Trophoblast cell (in vitro differentiated cells and primary cell): ENCODE measurements at regions not wholly inside any gene's neighbourhood (a gene's known extent, or its start where the extent isn't known, plus 50 kb on each side); places are given as distances from the start of the nearest gene placed in this dataset.
"Not testable (repeated sequence)": the region's sequence is repeated elsewhere in the genome, so short reads cannot be mapped to it uniquely, and the experiment has no call there.

Experiments used
- DNase-seq, 2 donors: peaks; one replicate each; pipeline ENCODE4 v3.0.0-alpha.2; 2016
- H2AFZ ChIP-seq: 2 replicates; pipeline ENCODE4 v1.6.1; 2013; ENCODE audit warnings: low read length, moderate library complexity, mild to moderate bottlenecking; ENCODE audit not compliant: insufficient read depth, poor library complexity
- H2AK5ac ChIP-seq: 2 replicates; pipeline ENCODE4 v1.6.1; 2013; ENCODE audit warnings: mild to moderate bottlenecking, low read length
- H2BK120ac ChIP-seq: 2 replicates; pipeline ENCODE4 v1.6.1; 2013; ENCODE audit warnings: low read length, mild to moderate bottlenecking, moderate library complexity; ENCODE audit not compliant: insufficient read depth, poor library complexity
- H2BK12ac ChIP-seq: 2 replicates; pipeline ENCODE4 v1.6.1; 2013; ENCODE audit warnings: mild to moderate bottlenecking, low read length, moderate library complexity
- H2BK5ac ChIP-seq: 2 replicates; pipeline ENCODE4 v1.6.1; 2013; ENCODE audit warnings: low read length, low read depth, moderate library complexity, mild to moderate bottlenecking; ENCODE audit not compliant: poor library complexity
- H3K14ac ChIP-seq: 2 replicates; pipeline ENCODE4 v1.6.1; 2013; ENCODE audit warnings: mild to moderate bottlenecking, low read length
- H3K18ac ChIP-seq: 2 replicates; pipeline ENCODE4 v1.6.1; 2013; ENCODE audit warnings: mild to moderate bottlenecking, low read length
- H3K23ac ChIP-seq: 2 replicates; pipeline ENCODE4 v1.6.1; 2013; ENCODE audit warnings: low read length
- H3K27ac ChIP-seq: 2 replicates; pipeline ENCODE4 v1.5.1; 2013; ENCODE audit warnings: low read depth, mild to moderate bottlenecking, inconsistent platforms, low read length, moderate library complexity
- H3K27me3 ChIP-seq: 2 replicates; pipeline ENCODE4 v1.6.1; 2013; ENCODE audit warnings: inconsistent platforms, mild to moderate bottlenecking, low read length, moderate library complexity; ENCODE audit not compliant: insufficient read depth
- H3K36me3 ChIP-seq, 2 experiments: 1 replicate in 1 of 2; 2 replicates in 1 of 2; pipeline ENCODE4 v1.6.1; 2013; ENCODE audit warnings: low read length in 2 of 2, mild to moderate bottlenecking in 2 of 2, moderate library complexity in 1 of 2; ENCODE audit not compliant: insufficient read depth in 2 of 2, control insufficient read depth in 1 of 2
- H3K4ac ChIP-seq: 2 replicates; pipeline ENCODE4 v1.6.1; 2013; ENCODE audit warnings: low read depth, mild to moderate bottlenecking, low read length, moderate library complexity
- H3K4me1 ChIP-seq, 2 experiments: 1 replicate in 1 of 2; 2 replicates in 1 of 2; pipeline ENCODE4 v1.6.1; 2013; ENCODE audit warnings: low read length in 2 of 2, mild to moderate bottlenecking in 2 of 2, moderate library complexity in 1 of 2; ENCODE audit not compliant: insufficient read depth in 2 of 2, control insufficient read depth in 1 of 2
- H3K4me2 ChIP-seq: 2 replicates; pipeline ENCODE4 v1.6.1; 2013; ENCODE audit warnings: inconsistent platforms, mild to moderate bottlenecking, low read length, moderate library complexity
- H3K4me3 ChIP-seq: 2 replicates; pipeline ENCODE4 v1.5.1; 2013; ENCODE audit warnings: mild to moderate bottlenecking, low read depth, low read length, inconsistent platforms
- H3K79me1 ChIP-seq: one replicate; pipeline ENCODE4 v1.6.1; 2013; ENCODE audit warnings: low read length
- H3K79me2 ChIP-seq: 2 replicates; pipeline ENCODE4 v1.6.1; 2013; ENCODE audit warnings: low read length, mild to moderate bottlenecking; ENCODE audit not compliant: control insufficient read depth, insufficient read depth, poor library complexity
- H3K9ac ChIP-seq: 2 replicates; pipeline ENCODE4 v1.6.1; 2013; ENCODE audit warnings: mild to moderate bottlenecking, low read length
- H3K9me3 ChIP-seq: 2 replicates; pipeline ENCODE4 v1.6.1; 2013; ENCODE audit warnings: low read depth, mild to moderate bottlenecking, control low read depth, inconsistent platforms, low read length; ENCODE audit not compliant: insufficient read depth
- H4K12ac ChIP-seq: 2 replicates; pipeline ENCODE4 v1.6.1; 2013; ENCODE audit warnings: low read depth, mild to moderate bottlenecking, low read length, moderate library complexity
- H4K8ac ChIP-seq: 2 replicates; pipeline ENCODE4 v1.6.1; 2013; ENCODE audit warnings: low read depth, mild to moderate bottlenecking, low read length, moderate library complexity
- H4K91ac ChIP-seq: one replicate; pipeline ENCODE4 v1.6.1; 2013; ENCODE audit warnings: low read depth, mild to moderate bottlenecking, low read length, moderate library complexity
- WGBS: extraction: QIAGEN DNeasy Blood & Tissue Kit; methylation state at CpG from one replicate; pipeline ENCODE4 v1.1.7; 2013; ENCODE audit warnings: missing lambda C conversion rate; ENCODE audit not compliant: insufficient read length, insufficient coverage; ENCODE audit errors: extremely low coverage; 5-methylcytosine and 5-hydroxymethylcytosine counted together

DNA sequence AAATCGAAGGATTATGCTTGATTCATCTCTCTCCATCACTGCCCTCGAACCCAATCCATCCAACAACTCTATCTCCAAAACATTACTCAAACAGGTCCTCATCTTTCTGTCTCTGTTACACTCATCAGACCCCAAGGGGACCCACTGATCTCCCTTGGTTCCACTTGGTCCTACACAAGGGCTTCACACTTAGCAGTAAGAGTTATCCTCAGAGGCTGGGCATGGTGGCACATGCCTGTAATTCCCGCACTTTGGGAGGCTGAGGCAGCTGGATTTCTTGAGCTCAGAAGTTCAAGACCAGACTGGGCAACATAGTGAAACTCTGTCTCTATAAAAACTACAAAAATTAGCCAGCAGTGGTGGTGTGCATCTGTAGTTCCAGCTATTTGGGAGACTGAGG, 302.9 kb upstream of the PLGLB2 start:
- H3K14ac ChIP-seq, H3K79me1 ChIP-seq, H2BK120ac ChIP-seq, H4K91ac ChIP-seq, H3K27ac ChIP-seq, H3K23ac ChIP-seq, H3K4ac ChIP-seq, H3K4me1 ChIP-seq, H3K36me3 ChIP-seq, H4K8ac ChIP-seq, DNase-seq, H3K4me2 ChIP-seq, H3K4me3 ChIP-seq, H2BK5ac ChIP-seq, H3K18ac ChIP-seq, H3K9ac ChIP-seq, H3K9me3 ChIP-seq, H3K27me3 ChIP-seq, H4K12ac ChIP-seq, H3K79me2 ChIP-seq, H2AFZ ChIP-seq: not testable (repeated sequence)
- no CpG with 5 or more reads among the region's 3 CpGs for WGBS
- Histone ChIP-seq H2BK12ac (peak overlapping the region; percentile 89), H2AK5ac (peak overlapping the region; percentile 37)

GRCh38 chr2:87445613-87446312, 302.1 kb upstream of the PLGLB2 start:
- H3K27me3 ChIP-seq, H2AK5ac ChIP-seq, H3K4me2 ChIP-seq, H3K23ac ChIP-seq, H3K18ac ChIP-seq, H3K4me3 ChIP-seq, H3K79me1 ChIP-seq, H4K12ac ChIP-seq, H2AFZ ChIP-seq, H4K91ac ChIP-seq, H3K9ac ChIP-seq, H2BK120ac ChIP-seq, H4K8ac ChIP-seq, H3K79me2 ChIP-seq, H2BK5ac ChIP-seq, H3K4ac ChIP-seq, H3K36me3 ChIP-seq, H2BK12ac ChIP-seq, H3K14ac ChIP-seq, H3K9me3 ChIP-seq, H3K4me1 ChIP-seq, DNase-seq, H3K27ac ChIP-seq: not testable (repeated sequence)
- no CpG with 5 or more reads among the region's 5 CpGs for WGBS

DNA sequence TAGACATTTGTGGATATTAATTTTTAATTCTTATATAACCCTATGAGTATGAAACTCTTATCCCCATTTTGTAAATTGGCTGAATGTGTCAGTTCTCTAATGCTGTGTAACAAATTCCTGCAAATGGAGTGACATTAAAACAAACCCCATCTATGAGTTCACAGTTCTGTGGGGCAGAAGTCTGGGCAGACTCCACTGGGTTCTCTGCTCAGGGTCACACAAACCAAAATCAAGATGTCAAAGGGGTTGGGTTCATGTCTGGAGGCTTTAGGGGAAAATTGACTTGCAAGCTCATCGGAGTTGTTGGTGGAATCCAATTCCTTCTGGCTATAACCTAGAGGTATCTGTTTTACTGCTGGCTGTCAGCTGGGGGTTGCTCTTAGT, 301.6 kb upstream of the PLGLB2 start:
- H3K27me3 ChIP-seq, H3K4me1 ChIP-seq, H3K23ac ChIP-seq, H2AK5ac ChIP-seq, H3K18ac ChIP-seq, H2AFZ ChIP-seq, H2BK120ac ChIP-seq, H4K91ac ChIP-seq, H3K4me3 ChIP-seq, H4K8ac ChIP-seq, H2BK12ac ChIP-seq, H2BK5ac ChIP-seq, DNase-seq, H3K27ac ChIP-seq, H4K12ac ChIP-seq, H3K4me2 ChIP-seq, H3K9me3 ChIP-seq, H3K36me3 ChIP-seq, H3K4ac ChIP-seq, H3K9ac ChIP-seq, H3K79me2 ChIP-seq, H3K14ac ChIP-seq, H3K79me1 ChIP-seq: not testable (repeated sequence)
- WGBS, result no CpG with 5 or more reads among the region's 1 CpG

GRCh38 chr2:87449462-87449980, 298.4 kb upstream of the PLGLB2 start:
- DNase-seq, result peak in 1 of 2 donors; percentile 48
- not testable (repeated sequence) for H3K79me1 ChIP-seq, H3K4me2 ChIP-seq, H3K23ac ChIP-seq, H3K9me3 ChIP-seq, H3K4ac ChIP-seq, H2AFZ ChIP-seq, H3K14ac ChIP-seq, H2BK120ac ChIP-seq, H3K27ac ChIP-seq, H2AK5ac ChIP-seq, H3K36me3 ChIP-seq, H3K9ac ChIP-seq, H3K79me2 ChIP-seq, H3K27me3 ChIP-seq, H3K4me1 ChIP-seq, H4K8ac ChIP-seq, H3K4me3 ChIP-seq, H4K91ac ChIP-seq, H3K18ac ChIP-seq, H2BK12ac ChIP-seq, H4K12ac ChIP-seq, H2BK5ac ChIP-seq
- no CpG with 5 or more reads among the region's 3 CpGs for WGBS
